GM12891 (cell line): ENCODE measurements at regions not wholly inside any gene's neighbourhood (a gene's known extent, or its start where the extent isn't known, plus 50 kb on each side); places are given as distances from the start of the nearest gene placed in this dataset.

Experiments used
- POLR2A ChIP-seq: IDR thresholded peaks from 2 replicates; pipeline ENCODE4 v1.6.1; 2011; ENCODE audit warnings: low read depth, low read length, control low read depth
- POLR2AphosphoS5 ChIP-seq: IDR thresholded peaks from 2 replicates; pipeline ENCODE4 v1.6.1; 2011; ENCODE audit warnings: low read depth, low read length, control low read depth
- SPI1 ChIP-seq: IDR thresholded peaks from 2 replicates; pipeline ENCODE4 v1.6.1; 2011; ENCODE audit warnings: low read depth, low read length, control low read depth
- TAF1 ChIP-seq: IDR thresholded peaks from 2 replicates; pipeline ENCODE4 v1.6.1; 2011; ENCODE audit warnings: low read depth, low read length, control low read depth

GRCh38 chr7:89666136-89666835, 488.0 kb upstream of the STEAP1 start:
- TF ChIP-seq SPI1 (no peak), POLR2A (no peak), TAF1 (no peak), POLR2AphosphoS5 (no peak)
